ENCODE measurements at regions not wholly inside any gene's neighbourhood (a gene's known extent, or its start where the extent isn't known, plus 50 kb on each side); places are given as distances from the start of the nearest gene placed in this dataset.
"Not testable (repeated sequence)": the region's sequence is repeated elsewhere in the genome, so short reads cannot be mapped to it uniquely, and the experiment has no call there.

- TF ChIP-seq, protein P1, sequence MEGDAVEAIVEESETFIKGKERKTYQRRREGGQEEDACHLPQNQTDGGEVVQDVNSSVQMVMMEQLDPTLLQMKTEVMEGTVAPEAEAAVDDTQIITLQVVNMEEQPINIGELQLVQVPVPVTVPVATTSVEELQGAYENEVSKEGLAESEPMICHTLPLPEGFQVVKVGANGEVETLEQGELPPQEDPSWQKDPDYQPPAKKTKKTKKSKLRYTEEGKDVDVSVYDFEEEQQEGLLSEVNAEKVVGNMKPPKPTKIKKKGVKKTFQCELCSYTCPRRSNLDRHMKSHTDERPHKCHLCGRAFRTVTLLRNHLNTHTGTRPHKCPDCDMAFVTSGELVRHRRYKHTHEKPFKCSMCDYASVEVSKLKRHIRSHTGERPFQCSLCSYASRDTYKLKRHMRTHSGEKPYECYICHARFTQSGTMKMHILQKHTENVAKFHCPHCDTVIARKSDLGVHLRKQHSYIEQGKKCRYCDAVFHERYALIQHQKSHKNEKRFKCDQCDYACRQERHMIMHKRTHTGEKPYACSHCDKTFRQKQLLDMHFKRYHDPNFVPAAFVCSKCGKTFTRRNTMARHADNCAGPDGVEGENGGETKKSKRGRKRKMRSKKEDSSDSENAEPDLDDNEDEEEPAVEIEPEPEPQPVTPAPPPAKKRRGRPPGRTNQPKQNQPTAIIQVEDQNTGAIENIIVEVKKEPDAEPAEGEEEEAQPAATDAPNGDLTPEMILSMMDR (IDR thresholded peaks at IDR 0.05): not testable (repeated sequence)
- not testable (repeated sequence) for TF ChIP-seq POLR2A (IDR thresholded peaks at IDR 0.05)
Observed at GRCh38 chr21:6567542-6567941, 3953.8 kb upstream of the TPTE start.

Measured in lower leg skin (tissue), 3 donors.